Right lobe of liver (tissue), 6 donors: ENCODE measurements at regions not wholly inside any gene's neighbourhood (a gene's known extent, or its start where the extent isn't known, plus 50 kb on each side); places are given as distances from the start of the nearest gene placed in this dataset.

Experiments
- ATAC-seq, 4 donors: fragments of 200-7000 bp; cut with Tn5 transposase; one replicate each; pipeline ENCODE4 v1.9.1; 2020; ENCODE audit warnings: mild to moderate bottlenecking in 4 of 4, moderate library complexity in 4 of 4
- DNase-seq, 3 donors: peaks; one replicate each; pipeline ENCODE4 v3.0.0-alpha.2; 2020
- H3K27ac ChIP-seq, 3 donors: fragments of 200-600 bp; one replicate each; pipeline ENCODE4 v1.8.0; 2022
- H3K27me3 ChIP-seq, 2 donors: fragments of 200-600 bp; one replicate each; pipeline ENCODE4 v1.8.0; 2022
- H3K36me3 ChIP-seq, 4 donors: fragments of 200-600 bp; sonication (generic) in 1 of 4; one replicate each; pipeline versions ENCODE4 v1.5.1 to v1.8.0; 2017 to 2022; ENCODE audit warnings: control low read depth in 1 of 4
- H3K4me1 ChIP-seq, 4 donors: fragments of 200-600 bp; sonication (generic) in 1 of 4; one replicate each; pipeline versions ENCODE4 v1.5.1 to v1.8.0; 2017 to 2022; ENCODE audit warnings: control low read depth in 1 of 4
- H3K4me3 ChIP-seq, 3 donors: fragments of 200-600 bp; one replicate each; pipeline ENCODE4 v1.8.0; 2022
- H3K9me3 ChIP-seq, 4 donors: fragments of 200-600 bp; sonication (generic) in 1 of 4; one replicate each; pipeline versions ENCODE4 v1.5.1 to v1.8.0; 2017 to 2022; ENCODE audit warnings: control low read depth in 1 of 4
- CTCF ChIP-seq, 4 donors: fragments of 200-600 bp in 3 of 4; fragments of 450-650 bp in 1 of 4; IDR thresholded peaks; one replicate each; pipeline versions ENCODE4 v1.5.1 to v1.8.0; 2016 to 2022; ENCODE audit warnings: antibody characterized with exemption in 4 of 4, mild to moderate bottlenecking in 2 of 4
- POLR2A ChIP-seq: fragments of 450-650 bp; IDR thresholded peaks from one replicate; pipeline ENCODE4 v1.6.1; 2017; ENCODE audit warnings: antibody characterized with exemption, mild to moderate bottlenecking
- WGBS: methylation state at CpG from one replicate; pipeline ENCODE4 v1.1.6; 2018; ENCODE audit warnings: low coverage, low lambda C conversion rate; ENCODE audit not compliant: insufficient coverage; ENCODE audit errors: missing lambda C conversion rate; 5-methylcytosine and 5-hydroxymethylcytosine counted together
- intact Hi-C, 2 donors: fragments of 100-400 bp; cut with DNase I; formaldehyde crosslinking; loops; one replicate each; pipeline versions ENCODE4 v1.11.2 to v1.14.1; 2022
- donor health status: DM: no; HTN: yes; CAD: no.
- donor health status: DM: no; HTN: no; CAD: no.
- donor health status: DM: no; HTN: no; CAD: no.
- donor health status: DM: no; HTN: yes; CAD: no.
- donor health status: DM: no; HTN: yes; CAD: no.

GRCh38 chr1:208333676-208334075 lies 89.5 kb upstream of the PLXNA2 start:
- ATAC-seq (no peak), DNase-seq (no peak)
- no peak for TF ChIP-seq POLR2A
- H3K27me3 ChIP-seq = no peaks in the 10 kb centered on the region
- H3K9me3 ChIP-seq = no peaks in the 10 kb centered on the region
- H3K36me3 ChIP-seq = no peaks in the 10 kb centered on the region
- H3K4me1 ChIP-seq = peaks cover 0 to 16% (median 0%) of the 10 kb centered on the region in 4 donors
- H3K27ac ChIP-seq = no peak overlapping the region
- intact Hi-C loops = no loop called here
- 96% methylated on average over 2 of the region's 2 CpGs for WGBS
- H3K4me3 ChIP-seq = no peak overlapping the region

- Histone ChIP-seq H3K4me3 (no peak overlapping the region), H3K4me1 (peaks cover 0 to 16% (median 0%) of the 10 kb centered on the region in 4 donors), H3K9me3 (no peaks in the 10 kb centered on the region), H3K27ac (no peak overlapping the region), H3K27me3 (no peaks in the 10 kb centered on the region), H3K36me3 (no peaks in the 10 kb centered on the region)
- DNase-seq (no peak), ATAC-seq (no peak)
- no peak for TF ChIP-seq CTCF (IDR thresholded peaks at IDR 0.05)
- no peak for TF ChIP-seq POLR2A
- intact Hi-C loops = no loop called here
- 60% methylated on average over 8 of the region's 9 CpGs for WGBS
Measured at GRCh38 chr1:208335371-208336136, 91.4 kb upstream of the PLXNA2 start.

GRCh38 chr1:208336137-208336518 lies 91.9 kb upstream of the PLXNA2 start:
- no peak for ATAC-seq
- intact Hi-C loops = no loop called here
- Histone ChIP-seq H3K9me3 (no peaks in the 10 kb centered on the region), H3K36me3 (no peaks in the 10 kb centered on the region), H3K27ac (no peak overlapping the region), H3K4me3 (no peak overlapping the region), H3K4me1 (peaks cover 0 to 15% (median 0%) of the 10 kb centered on the region in 4 donors), H3K27me3 (no peaks in the 10 kb centered on the region)
- 71% methylated on average over 4 of the region's 6 CpGs for WGBS
- TF ChIP-seq POLR2A (no peak), CTCF (IDR thresholded peaks at IDR 0.05) (no peak)
- no peak for DNase-seq

- Histone ChIP-seq H3K4me1 (no peaks in the 10 kb centered on the region), H3K9me3 (no peaks in the 10 kb centered on the region), H3K27ac (no peak overlapping the region), H3K36me3 (no peaks in the 10 kb centered on the region), H3K27me3 (no peaks in the 10 kb centered on the region), H3K4me3 (no peak overlapping the region)
- WGBS = 43% methylated on average over 2 of the region's 2 CpGs
- TF ChIP-seq CTCF (IDR thresholded peaks at IDR 0.05) (no peak), POLR2A (no peak)
- ATAC-seq (no peak), DNase-seq (no peak)
- intact Hi-C loops = no loop called here
Measured at GRCh38 chr1:208339911-208340310, 95.7 kb upstream of the PLXNA2 start.

- no peaks in the 10 kb centered on the region for H3K27me3 ChIP-seq
- no peaks in the 10 kb centered on the region for H3K4me1 ChIP-seq
- no peak for DNase-seq
- no peaks in the 10 kb centered on the region for H3K36me3 ChIP-seq
- 69% methylated on average over 4 of the region's 4 CpGs for WGBS
- no peaks in the 10 kb centered on the region for H3K9me3 ChIP-seq
- no peak for ATAC-seq
- intact Hi-C loops = no loop called here
- TF ChIP-seq CTCF (IDR thresholded peaks at IDR 0.05) (no peak), POLR2A (no peak)
- H3K27ac ChIP-seq = no peak overlapping the region
- no peak overlapping the region for H3K4me3 ChIP-seq
Measured at GRCh38 chr1:208343226-208343625, 99.0 kb upstream of the PLXNA2 start.
